ENCODE measurements at regions not wholly inside any gene's neighbourhood (a gene's known extent, or its start where the extent isn't known, plus 50 kb on each side); places are given as distances from the start of the nearest gene placed in this dataset.

DNA sequence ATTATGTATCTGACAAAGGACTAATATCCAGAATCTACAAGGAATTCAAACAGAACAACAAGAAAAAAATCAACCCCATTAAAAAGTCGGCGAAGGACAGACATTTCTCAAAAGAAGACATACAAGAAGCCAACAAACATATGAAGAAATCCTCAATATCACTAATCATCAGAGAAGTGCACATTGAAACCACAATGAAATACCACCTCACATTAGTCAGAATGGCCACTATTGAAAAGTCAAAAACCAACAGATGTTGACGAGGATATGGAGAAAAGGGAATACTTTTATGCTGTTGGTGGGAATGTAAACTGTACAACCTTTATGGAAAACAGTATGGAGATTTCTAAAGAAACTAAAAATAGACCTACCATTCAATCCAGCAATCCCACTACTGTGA lies 233.1 kb upstream of the PLSCR5 start:
- no peak for DNase-seq (ENCODE audit: low spot score)

DNA sequence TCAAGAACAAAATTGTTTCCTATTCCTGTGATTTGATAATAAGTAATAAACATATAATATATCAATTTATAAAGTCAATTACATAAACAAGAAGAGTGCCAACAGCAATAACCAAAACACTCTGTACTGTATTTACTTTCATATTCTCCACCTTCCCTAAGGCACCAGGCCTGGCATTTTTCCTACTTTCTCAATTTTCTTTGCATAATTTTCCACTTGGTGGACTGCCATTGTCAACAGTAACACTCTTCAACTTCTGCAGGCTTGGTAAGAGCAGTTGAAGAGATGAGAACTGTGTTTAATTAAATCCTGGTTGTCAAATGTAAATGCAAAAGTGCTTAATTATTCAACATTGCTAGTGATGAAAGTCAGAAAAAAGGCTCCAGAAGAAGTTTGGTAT lies 229.8 kb upstream of the PLSCR5 start:
- DNase-seq (ENCODE audit: low spot score) = no peak

DNA sequence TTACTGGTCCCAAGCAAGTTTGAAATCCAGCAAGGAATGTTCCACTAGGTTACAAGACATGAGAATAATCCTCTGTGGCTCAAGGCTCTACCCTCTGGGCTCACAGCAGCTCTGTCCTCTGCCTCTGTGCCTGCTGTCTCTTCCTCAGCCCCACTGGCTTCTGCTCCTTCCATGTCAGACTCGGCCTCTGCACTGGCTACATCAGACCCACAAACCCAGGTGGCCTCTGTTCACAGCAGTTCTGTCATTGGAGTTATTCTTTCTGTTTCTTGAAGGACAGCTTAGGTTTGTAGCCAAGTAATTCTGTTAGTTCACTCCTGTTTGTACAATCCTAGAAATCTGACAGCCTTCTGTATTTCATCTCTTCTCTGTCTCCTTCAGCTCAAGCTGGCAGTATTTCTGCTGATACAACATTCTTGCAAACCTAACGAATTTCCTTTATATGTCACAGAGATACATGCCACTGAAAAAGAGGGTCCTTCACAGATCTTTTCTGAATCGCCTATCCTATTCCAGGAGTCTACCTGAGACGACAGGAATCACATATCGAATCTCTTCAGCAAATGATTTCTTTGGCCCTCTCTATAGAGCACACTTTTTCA lies 227.8 kb upstream of the PLSCR5 start:
- no peak for DNase-seq (ENCODE audit: low spot score)

DNA sequence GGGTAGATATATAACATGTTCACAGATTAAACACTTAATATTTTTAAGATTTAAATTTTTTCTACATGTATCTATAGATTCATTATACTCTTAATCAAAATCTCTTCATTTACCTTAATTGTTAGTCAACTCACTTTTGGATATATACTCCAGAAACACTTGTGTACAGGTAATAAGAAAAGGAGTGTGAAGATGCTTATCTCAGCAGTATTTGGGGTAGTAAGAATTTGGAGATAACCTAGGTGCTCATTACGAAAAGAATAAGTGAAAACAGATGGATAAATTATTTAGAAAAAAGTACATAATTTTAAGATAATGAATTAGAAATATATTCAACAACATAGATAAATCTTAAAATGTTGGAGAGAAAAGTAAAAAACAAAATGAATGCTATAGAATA lies 226.5 kb upstream of the PLSCR5 start:
- DNase-seq (ENCODE audit: low spot score) = no peak

DNA sequence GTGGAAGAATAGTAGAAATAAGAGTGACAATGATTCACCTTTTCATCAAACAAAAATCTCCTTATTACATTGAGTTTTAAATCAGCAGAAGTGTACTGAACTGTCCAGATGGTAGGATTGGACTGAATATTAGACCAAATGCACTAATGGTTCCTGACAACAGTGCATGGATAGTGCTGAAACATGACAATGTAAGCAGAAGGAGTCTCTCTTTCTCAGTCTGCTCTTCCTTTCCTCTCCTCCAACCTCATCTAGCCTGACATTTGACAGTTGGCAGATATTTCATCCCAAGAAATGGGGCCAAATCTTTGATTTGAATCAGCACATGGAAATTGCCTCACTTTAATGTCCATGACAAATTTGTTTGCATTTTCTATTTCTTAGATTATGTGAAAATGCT lies 225.1 kb upstream of the PLSCR5 start:
- DNase-seq (ENCODE audit: low spot score) = no peak

DNA sequence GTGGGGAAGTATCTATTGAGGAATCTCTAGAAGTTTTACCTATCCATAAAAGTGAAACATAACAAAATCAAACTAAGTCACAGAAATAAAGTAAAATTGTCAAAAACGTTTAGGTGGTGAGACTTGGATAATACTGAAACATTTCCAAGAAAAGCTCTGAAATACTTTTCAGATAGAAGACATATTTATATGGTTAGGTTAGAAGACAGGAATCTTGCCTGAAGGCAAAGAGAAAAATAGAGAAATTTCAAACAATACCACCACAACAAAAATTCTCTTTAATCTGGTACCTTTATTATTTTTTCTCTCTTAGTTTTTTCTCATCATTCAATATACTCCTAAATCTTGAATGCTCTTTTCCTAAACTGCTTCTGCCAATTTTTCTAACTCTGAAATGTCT lies 222.7 kb upstream of the PLSCR5 start:
- DNase-seq (ENCODE audit: low spot score) = no peak

DNA sequence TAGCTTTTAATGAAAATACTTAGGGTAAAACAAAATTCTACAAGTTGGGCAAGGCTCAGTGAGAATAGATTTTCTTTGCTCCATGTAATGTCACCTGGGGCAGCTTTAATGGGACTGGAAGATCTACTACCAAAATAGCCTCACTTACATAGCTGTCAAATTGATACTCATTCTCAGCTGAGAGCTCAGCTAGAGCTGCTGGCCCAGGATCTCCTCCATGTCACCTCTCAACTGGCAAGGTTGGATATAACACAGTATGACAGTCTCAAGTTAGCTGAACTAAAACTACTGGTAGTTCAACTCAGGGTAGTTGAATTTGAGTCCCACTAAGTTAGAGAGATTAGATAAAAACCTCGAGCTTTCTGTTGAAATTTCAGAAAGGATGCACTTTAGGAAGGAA lies 218.5 kb upstream of the PLSCR5 start:
- DNase-seq (ENCODE audit: low spot score) = no peak

DNA sequence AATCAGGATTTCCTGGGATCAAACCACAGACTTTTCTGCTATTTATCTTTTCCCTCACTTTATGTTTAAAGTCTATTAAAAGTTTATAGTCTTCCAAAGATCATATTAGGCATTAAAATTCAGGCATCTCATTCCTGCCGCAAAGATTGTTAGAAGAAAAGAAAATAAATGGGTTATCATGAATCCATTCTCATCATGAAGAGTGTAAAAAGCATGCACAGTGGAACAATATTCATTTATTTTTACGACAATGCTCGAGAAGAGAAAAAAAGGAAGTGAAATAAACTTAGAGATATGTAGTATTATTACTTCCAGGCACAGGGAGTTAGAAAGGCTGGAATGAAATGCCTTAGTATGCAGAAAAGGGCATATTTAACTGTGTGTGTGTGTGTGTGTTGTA lies 213.7 kb upstream of the PLSCR5 start:
- no peak for DNase-seq (ENCODE audit: low spot score)

DNA sequence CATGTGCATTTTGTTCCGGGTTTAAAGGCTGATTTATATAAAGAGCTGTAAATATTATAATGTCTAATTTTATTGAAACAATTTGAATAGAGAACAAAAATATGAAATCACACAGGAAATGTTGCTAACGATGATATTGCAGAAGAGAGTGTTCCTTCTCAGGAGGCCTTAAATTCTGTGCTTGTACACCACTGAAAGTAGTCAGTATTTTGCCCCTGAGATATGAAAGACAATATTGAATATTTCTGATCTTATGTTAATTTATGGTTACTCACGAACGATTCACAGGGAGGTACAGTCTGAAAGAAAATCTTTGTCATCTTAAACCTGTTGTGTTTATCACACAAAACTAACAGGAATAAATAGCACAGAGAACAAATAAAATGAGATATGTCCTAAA lies 213.2 kb upstream of the PLSCR5 start:
- no peak for DNase-seq (ENCODE audit: low spot score)

DNA sequence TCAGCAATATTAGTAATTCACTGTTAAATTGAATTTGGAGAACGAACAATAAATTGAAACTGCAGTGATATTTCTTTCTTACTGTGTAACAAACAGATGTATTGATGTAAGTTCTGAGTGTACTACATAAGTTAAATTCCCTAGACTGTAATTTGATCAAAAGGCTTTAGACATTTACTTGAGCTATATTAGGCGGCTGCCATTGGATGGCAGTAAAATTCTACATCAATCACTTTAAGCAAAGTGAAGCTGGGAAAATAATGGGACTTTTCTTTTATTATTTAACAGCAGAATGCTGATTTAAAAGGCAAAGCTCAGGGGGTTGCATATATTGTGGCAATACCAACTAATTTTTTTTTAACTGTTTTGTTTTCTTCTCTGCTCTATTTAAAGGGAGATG lies 212.6 kb upstream of the PLSCR5 start:
- peak; percentile 47 for DNase-seq (ENCODE audit: low spot score)

DNA sequence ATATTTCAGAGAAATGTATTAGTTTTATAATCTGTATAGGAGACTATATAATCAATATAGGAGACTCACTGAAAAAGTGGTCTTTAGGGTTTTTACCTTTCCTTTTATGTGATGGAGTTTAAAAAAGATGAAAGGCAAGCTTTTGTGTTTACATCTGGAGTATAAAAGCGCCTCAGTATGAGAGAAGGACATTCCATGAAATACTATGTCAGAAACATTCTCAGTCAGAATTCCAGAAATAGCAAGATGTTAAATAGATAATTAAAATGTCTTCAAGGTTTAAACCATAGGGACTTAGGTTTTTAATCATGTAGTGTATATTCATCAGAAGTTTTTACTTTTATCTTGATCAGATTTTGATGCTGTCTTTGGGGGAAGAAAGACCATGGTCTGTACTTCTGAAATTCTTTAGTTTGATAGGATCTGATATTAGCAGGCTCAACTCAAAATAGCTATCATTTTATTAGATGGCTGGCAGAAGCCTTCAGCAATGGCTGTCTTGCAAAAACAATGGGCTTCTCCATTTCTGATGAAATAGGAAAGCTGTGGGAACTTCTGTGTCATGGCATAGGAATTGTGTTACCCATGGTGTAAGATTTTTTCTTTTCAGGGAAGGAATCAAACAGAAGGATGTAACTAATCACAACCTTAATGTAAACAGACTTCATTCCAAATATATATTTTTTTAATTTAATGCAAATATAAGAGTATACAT lies 209.6 kb upstream of the PLSCR5 start:
- no peak for DNase-seq (ENCODE audit: low spot score)

DNA sequence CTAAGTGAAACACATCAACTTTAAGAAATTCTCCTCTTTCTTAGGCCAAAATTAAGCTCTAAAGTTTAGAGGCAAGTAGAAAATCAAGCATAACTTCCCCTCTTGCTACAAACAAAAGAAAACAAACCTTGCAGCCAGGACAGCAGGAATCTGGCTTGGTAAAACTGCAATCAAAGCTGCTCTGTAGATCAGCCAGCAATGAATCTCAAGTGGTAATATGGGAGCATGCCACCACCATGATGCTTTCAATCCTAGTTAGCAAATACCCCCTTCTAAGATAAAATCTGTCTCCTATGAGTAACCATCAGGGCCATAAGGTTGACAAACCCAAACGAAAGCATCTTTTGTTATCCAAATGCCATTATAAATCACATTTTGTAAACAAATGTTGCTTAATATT lies 208.3 kb upstream of the PLSCR5 start:
- no peak for DNase-seq (ENCODE audit: low spot score)

DNA sequence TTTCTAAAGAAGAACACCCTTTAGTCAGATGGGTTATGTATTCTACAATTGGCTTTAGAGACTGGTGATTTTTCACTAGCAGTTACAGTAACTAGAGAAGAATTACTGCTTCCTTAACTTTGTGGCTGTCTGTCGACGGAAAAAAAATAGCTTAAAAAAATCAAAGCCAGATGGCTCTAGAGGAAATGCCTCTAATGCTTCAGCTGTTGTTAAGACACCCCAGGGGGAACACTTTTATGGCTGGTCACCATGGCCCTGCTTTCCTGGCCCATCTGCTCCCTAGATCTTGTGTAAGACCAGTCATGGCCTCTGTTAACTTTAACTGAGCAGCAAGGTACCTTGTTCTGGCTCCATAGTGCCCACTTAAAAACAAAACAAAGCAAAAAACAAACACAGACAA lies 198.6 kb upstream of the PLSCR5 start:
- peak; percentile 66 for DNase-seq (ENCODE audit: low spot score)

DNA sequence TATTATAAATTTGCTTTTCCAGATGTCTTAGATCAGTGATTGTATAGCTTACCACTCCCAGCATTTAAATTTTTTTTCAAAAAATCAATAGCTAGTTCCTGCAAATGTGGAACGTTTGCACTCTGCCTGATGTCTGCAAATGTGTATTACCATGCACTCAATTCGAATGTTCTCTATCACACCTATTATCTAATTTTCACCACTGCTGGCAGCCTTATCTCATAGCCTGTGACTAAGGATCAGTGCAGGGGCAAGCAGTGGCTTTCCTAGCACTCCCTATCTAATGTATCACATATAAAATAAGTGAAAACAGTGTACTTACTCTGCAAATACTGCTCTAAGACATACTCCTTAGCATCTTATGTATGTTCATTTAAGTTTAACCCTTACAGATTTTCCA lies 196.3 kb upstream of the PLSCR5 start:
- no peak for DNase-seq (ENCODE audit: low spot score)

DNA sequence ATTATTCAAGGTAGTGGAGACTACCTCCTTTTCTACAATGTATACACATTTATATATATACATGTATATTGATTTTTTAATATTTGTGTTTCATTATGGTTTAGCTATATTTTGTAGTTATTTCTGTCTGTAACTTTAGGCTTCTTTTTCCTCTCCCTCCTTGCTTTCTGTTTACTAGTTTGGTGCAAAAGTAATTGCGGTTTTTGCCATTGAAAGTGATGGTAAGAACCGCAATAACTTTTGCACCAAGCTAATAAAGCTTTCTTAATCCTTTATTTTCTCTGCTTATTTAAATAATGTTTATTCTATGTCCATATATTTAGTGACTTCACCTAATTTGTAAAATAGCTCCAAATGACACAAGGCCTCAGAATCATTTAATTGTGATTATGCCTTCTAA lies 195.3 kb upstream of the PLSCR5 start:
- DNase-seq (ENCODE audit: low spot score) = no peak

DNA sequence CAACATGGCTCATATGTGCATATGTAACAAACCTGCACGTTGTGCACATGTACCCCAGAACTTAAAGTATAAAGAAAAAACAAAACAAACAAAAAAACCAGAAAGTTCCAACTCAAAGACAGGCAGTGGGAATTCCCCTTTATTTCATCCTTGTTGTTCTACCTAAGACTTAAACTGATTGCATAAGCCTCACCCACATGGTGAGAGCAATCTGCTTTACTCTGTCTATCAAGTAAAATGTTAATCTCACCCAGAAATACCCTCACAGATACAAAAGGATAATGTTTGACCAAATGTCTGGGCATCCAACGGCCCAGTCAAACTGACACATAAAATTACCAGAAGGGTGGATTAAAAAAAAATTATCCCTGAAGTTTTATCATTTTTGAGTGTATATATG lies 190.9 kb upstream of the PLSCR5 start:
- no peak for DNase-seq (ENCODE audit: low spot score)

DNA sequence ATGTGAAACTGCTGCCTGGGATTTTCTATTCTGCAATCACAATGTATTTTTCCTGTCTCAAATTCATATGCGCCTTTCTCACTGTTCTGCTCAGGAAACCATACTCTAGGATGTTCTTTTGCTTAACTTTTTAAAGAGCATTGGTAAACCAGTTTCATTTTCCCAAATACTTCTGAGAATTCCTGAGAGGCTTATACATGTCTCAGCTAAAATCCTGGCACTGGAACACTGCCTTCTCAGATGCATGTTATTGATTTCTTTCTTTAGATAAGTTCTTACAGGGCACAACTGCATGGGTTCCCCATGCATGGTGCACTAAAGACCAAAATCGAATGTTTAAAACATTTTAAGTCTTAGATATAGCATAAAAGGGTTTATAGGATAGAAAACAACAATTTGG lies 178.3 kb upstream of the PLSCR5 start:
- no peak for DNase-seq (ENCODE audit: low spot score)

DNA sequence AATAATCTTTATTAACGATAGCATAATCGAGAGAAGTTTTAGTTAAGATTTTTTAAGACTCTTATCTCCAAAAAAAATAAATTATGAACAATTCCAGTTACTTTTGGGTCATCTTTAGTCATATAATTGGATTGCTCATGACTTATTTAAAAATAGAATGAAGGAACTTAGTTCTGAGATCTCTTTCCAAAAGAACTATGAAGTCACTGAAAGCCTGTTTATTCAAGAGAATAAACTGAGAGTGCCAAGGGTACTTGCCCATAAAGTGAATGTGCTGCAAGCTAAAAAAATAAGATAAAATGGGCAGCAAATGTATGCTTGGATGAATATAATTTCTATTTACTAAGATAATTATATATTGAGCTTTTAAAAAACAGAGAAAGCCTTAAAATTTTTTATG lies 176.5 kb upstream of the PLSCR5 start:
- DNase-seq (ENCODE audit: low spot score) = no peak

DNA sequence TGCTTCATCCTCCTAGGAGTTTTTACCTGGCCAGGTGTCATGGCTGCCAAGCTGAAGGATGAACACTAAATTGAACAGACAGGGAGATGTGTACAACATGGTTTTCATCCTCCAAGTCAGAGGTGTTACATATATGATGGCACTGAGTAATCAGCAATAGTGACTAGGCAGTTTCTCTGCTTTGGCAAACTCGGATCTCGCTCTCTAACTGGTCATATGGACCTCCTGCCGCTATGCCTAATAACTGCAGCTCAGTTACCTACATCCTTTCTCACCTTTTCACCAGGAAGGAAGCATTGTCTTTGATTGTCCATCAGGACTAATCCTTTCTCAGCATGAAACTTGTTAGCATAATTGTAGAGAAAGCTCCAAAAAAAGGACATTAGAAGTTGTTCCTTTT lies 175.9 kb upstream of the PLSCR5 start:
- DNase-seq (ENCODE audit: low spot score) = no peak

DNA sequence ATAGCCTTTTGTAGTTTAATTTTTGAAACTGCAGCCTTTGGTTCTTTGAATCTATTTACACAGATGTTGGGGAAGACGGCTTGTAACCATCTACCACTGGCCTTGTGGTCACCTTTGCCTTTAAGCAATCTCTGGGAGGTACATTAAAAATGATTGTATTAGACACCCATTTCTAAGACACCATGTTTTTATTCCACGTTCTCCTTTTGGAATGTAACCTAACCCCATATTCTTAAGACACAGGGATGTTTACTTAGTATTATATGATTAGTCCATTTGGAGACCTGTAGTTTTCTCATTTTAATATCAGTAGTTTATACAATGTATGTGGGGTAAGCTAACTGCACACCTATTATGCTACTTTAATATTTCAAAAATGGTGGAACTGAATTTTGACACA lies 175.1 kb upstream of the PLSCR5 start:
- DNase-seq (ENCODE audit: low spot score) = no peak

DNA sequence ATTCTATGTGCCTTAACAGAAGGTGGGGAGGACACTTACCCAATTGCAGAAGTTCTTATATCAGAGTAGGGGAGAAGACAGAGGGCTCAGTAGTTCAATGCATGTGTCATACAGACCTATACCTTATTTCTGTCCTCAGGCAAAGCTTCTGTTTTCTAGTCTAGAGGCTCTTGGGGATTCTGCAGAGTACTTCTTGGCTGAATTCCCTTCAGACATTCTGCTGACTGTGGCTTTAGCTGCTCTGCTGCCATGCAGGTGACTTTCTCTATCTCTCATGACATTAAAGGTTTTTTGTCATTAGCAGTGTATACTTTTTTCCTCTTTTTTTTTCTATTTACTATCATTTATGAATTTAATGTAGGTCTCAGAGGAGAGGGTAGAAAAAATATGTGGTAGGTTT lies 172.8 kb upstream of the PLSCR5 start:
- DNase-seq (ENCODE audit: low spot score) = no peak

DNA sequence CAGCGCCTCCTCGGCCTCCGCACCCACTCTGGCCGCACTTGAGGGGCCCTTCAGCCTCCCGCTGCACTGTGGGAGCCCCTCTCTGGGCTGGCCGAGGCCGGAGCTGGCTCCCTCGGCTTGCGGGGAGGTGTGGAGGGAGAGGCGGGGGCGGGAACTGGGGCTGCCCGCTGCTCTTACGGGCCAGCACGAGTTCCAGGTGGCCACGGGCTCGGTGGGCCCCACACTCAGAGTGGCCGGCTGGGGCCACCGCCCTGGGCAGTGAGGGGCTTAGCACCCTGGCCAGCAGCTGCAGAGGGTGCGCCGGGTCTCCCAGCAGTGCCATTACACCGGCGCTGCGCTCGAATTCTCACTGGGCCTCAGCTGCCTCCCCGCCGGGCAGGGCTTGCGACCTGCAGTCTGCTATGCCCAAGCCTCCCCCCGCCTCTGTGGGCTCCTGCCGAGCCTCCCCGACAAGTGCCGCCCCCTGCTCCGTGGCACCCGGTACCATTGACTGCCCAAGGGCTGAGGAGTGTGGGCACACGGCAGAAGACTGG lies 167.1 kb upstream of the PLSCR5 start:
- DNase-seq (ENCODE audit: low spot score) = no peak

DNA sequence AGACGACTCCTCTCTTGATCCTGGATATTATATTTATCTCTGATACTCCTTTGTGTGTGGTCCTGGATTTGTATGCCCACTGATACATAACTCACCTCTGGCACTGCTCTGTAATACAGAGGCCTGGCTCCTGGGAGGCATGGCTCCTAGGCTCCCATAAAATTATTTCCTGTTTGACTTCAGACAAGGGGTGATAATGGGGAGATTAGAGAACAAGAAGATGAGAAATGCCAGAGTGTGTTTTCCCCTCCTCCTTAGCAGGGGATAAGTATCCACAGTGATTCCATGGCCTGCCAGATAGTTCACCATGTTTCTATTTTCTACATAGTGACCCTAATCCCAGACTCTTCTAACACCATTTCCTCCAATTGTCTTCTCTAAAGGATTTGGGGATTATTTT lies 165.7 kb upstream of the PLSCR5 start:
- no peak for DNase-seq (ENCODE audit: low spot score)

DNA sequence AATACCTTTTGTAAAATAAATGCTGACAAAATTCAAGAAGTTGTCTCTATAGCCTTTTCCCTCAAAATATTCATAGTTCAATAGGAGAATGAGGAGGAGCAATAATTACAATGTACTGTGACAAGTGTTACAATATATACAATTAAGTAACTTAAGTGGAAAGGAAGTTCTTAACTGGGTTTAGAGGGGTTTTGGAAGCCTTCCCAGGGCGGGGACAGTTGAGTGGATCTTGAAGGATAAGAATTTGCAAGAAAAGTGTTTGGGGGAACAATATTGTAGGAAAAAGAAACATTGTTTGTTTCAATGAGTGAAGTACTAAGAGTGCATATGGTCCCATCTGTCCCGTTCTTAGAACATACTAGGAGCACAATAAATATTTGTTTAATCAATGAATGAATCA lies 165.2 kb upstream of the PLSCR5 start:
- no peak for DNase-seq (ENCODE audit: low spot score)
